NT2/D1 (cell line): ENCODE measurements at regions not wholly inside any gene's neighbourhood (a gene's known extent, or its start where the extent isn't known, plus 50 kb on each side); places are given as distances from the start of the nearest gene placed in this dataset.

Source experiments
- YY1 ChIP-seq: IDR thresholded peaks from 2 replicates; pipeline ENCODE4 v1.6.1; 2011; ENCODE audit not compliant: insufficient read length, insufficient read depth
- ZNF274 ChIP-seq: IDR thresholded peaks from 2 replicates; pipeline ENCODE4 v1.6.1; 2011; ENCODE audit warnings: mild to moderate bottlenecking, low read depth, low read length

DNA sequence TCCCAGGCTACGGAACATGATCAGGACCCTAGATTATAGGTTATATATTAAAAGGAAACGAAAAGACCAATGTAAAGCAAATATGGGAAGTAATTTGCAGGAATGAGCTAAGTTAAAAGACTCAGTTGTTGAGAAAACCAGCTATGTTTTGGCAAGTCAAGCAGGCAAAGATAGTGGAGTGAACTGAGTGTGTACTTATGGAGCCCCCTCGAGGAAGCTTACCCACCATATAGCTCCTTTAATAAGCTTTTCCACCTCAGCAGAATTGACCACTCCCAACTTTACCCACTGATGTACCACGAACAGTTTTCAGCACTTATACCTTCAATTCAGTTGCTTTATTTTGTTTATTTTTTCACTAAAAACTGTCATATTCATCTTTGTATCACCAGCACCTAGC, 57.3 kb upstream of the PJA2 start:
- TF ChIP-seq ZNF274 (no peak), YY1 (no peak)
